NOMO-1 treated with dmso at 0.1 percent for 144 hours (cell line): ENCODE measurements at regions not wholly inside any gene's neighbourhood (a gene's known extent, or its start where the extent isn't known, plus 50 kb on each side); places are given as distances from the start of the nearest gene placed in this dataset.
"Not testable (repeated sequence)": the region's sequence is repeated elsewhere in the genome, so short reads cannot be mapped to it uniquely, and the experiment has no call there.

Experiments used
- DNase-seq: peaks from one replicate; lab custom pipeline; 2025; ENCODE audit not compliant: unreplicated experiment; lab: John Stamatoyannopoulos, UW

DNA sequence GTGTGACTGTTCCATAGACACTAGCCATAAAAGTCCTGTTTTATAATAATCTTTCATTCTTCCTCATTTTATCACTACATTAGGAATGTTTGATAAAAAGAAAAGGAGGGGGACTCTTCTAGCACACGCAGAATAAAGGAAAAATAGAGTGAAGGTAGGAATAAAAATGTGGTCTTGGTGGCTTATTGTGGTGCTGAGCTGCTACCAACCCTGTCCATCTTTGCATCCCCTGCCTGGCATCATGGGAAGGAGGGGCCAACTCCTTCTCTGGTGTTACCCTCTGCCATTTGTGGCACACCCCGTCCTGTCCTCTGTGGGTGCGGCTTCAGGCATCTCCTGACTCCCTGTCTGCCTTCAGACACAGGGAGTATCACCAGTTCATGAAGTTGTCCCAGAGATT lies 104.9 kb upstream of the ZNF536 start:
- no peak for DNase-seq

DNA sequence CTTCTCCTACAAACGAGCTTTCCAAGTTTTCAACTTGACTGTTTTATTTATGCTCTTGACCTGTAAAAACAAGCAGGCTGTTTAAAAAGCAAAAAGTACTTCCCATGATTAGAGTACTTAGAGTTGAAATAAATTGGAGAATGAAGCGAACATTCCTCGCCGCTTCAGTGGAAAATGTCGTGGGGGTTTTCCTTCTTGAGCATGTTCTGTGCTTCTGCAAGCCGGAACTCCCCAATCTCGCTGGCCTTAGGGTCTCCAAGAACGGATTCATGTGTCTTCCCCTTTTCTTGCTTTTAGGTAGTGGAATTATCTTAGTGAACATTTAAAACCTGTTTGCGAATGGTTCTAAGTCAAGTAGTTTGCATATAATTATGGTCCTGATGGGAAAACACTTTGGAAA lies 103.6 kb upstream of the ZNF536 start:
- DNase-seq, result no peak

DNA sequence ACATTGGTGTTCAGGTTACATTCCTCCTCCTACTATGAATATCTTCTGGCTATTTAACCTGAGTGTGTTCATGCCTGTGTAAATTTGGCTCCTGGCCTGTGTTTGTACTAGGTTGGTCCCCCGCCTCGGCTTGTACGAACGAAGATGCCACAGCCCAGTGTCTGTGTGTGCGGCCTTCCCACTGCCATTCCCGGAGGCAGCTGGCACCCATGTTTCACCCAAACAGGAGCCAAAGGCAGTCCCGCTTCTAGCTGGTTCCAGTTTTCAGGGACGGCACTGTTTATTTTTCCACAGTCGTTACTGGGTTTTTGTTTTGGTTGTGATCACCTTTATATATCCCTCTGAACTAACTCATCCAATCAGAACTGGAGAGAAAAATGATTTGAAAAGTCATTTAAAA lies 102.5 kb upstream of the ZNF536 start:
- no peak for DNase-seq

DNA sequence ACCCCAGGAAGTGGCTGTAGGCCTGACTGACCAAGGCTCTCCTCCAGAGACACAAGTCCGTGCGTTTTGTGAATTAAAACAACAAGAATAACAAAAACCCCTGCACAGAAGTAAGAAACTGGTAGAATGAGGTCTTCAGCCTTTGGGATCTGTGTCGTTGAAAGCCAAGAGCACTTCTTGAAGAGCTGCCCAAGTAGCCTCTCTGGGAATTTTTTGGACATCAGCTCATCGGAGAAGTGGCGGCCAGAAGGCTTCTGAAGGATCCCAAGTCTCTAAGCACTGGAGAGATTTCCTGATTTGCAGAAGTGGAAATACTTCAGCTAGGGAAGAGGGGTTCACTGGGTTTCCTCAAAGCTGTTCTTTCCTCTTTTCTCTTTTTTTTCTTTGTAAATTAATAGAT lies 100.4 kb upstream of the ZNF536 start:
- DNase-seq, result no peak

DNA sequence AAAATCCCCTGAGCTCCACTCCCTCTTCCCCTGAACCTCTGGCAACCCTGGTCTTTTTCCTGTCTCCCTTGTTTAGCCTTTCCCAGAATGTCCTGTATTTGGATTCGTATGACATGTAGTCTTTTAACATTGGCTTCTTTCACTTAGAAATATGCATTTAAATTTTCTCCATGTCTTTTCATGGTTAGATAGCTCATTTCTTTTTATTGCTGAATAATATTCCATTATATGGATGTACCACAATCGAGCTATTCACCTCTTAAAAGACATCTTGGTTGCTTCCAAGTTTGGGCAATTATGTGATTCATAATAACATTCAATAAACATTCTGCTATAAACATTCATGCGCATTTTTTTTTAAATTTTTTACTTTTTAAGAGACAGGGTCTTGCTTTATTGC lies 99.6 kb upstream of the ZNF536 start:
- no peak for DNase-seq

DNA sequence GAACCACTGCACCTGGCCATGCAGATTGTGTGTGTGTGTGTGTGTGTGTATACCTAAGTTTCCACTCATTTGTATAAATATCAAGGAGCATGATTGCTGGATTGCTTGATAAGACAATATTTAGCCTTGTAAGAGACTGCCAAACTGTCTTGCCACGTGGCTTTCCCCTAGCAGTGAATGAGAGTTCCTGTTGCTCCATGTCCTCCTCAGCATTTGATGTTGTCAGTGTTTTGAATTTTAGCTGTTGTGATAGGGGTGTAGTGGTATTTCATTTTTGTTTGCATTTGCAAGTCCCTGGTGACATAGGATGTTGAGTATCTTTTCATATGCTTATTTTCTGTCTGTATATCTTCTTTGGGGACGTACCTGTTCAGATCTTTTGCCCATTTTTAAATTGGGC lies 99.0 kb upstream of the ZNF536 start:
- DNase-seq, result no peak

DNA sequence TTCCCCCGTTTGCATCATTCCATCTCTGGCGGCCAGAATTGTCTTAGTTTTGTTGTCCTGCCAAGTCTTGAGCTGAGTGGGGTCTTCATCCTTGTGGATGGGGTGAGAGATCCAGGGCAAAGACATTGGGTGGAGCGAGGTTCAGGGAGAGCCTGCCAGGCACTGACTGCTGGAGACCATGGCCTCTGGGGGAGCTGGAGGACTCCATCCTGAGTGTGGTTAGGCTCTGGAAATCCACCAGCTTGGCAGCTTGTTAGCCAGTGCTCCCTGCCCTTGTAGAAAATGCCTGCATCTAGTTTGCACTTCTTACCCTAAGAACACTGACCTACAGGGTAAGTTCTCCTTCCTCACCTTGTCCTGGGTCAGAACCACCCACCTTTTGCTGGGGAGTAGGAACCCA lies 97.2 kb upstream of the ZNF536 start:
- no peak for DNase-seq

DNA sequence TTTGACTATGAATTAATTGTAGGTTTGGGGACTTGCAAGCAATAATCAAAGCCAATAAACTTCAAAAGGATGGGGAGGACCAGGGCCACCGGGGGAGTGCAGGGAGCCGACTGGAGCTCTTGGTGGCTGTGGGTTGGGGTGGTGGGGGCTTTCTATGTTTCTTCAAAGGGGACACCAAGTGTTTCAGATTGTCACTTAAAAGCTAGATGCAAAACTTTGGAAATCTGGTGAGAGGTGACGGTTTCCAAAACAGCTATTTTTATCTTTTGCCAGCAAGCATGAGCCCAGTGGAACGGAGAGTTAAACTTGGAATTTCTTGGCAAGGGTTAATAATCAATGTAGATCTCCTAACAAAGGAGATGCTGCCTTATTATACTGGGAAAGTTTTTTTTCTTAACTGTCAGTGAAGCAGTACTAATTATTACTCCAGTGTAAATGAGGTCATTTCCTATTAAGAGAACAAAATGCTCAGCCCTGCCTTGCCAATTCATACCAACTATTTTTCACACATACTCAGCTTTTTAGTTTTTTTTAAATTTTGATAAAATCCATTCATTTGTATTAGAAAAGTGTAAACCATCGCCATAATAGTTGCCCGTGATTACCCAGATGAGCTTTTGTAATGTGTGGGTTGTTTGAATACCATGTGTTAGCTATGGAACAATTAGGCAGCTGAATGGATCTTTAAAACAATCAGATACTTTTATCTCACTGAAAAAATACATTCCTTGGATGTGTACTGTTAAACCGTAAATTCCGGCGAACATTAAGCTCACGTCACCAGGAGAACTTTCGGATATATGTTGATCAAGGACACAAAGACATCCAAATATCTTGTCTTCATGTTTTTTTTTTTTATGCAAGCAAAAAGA lies 95.9 kb upstream of the ZNF536 start:
- DNase-seq, result no peak

DNA sequence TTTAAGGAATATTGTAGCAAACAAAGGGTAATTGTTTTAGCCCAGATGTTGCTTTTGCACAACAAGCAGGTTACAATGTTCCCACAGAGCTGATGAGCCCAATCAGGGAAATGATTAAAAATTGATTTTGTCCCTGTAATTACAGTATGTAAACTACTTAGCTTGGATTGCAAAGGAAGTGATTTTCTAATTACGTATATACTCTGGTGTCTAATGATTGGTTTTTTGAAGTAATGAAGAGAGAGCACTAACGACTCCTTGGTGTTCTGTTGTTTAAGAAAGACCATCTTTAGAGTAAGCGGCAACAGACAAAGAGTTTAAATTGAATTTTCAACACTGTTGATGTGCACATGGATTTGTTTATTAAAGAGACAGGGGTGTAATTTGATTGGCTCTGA lies 95.3 kb upstream of the ZNF536 start:
- DNase-seq, result no peak

DNA sequence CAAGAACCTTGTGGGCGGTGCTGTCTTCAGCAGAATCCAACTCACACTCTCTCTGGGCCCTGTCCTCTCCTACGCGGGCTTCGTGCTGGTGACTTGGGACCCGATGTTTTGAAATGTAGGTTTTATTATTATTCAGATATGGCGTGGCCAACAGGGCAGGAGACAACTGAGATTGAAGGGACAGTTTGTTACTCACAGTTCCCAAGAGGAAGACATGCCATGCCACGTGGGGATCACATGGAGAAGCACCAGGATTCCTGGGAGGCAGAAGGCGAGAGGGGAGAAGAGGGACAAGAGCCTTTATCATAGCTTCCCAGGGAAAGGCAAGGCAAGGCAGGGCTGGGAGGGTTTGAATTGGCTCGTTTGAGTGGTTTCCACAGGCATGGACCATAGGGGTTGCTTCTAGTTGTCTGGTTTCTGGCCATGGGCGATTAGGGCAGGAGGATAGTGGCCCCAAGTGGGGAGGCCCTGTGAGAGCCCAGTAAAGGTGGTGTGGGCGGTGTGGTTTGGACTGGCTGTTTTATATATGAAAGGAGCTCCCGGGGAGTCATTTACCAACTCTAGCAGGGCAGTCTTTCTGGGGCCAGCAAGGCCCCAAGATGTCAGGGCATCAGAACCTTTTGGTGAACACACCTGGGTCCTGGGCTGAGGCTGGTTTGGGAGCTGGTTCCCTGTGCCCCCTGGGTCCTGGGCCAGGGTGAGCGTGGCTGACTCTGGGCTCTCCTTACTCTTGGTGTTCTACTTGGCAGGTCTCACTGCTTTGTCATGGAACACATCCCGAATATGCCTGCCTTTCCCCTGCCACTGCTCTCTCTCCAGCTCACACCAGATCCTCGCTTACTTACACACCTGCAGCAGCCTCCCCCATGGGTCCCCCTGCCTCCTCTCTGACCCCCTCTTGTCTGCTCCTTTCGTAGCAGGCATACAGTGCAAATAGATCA lies 94.0 kb upstream of the ZNF536 start:
- DNase-seq, result no peak

DNA sequence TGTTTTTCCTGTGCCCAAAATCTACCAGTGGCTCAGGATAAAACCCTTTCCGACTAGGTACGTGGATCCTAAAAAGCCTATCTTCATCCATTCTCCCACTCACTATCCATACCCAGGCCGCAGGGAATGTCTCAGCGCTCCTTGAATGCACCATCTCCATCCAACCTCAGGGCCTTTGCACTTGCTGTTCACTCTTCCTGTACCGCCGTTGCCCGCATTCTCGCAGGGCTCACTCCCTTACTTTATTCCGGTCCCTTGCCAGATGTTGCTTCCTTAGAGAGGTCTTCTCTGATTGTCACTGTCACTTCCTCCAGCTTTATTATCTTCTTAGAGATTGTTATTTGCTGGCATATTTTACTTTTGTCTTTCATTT lies 93.3 kb upstream of the ZNF536 start:
- no peak for DNase-seq

DNA sequence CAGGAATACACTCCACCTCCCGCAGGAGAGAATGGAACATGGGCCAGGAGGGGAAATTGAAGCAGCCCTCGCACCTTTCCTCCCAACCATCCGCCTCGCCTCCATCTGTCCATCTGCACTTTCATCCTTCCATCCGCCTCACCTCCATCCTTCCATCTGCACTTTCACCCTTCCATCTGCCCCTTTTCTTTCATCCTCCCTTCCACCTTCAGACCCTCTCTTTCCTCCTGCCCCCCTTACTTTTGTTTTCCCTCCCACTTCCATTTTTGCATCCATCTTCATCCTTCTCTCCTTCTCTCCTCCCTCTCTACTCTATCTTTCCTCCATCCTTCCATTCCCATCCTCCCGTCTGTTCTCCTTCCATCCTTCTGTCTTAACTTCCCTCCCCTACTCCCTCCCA lies 92.2 kb upstream of the ZNF536 start:
- no peak for DNase-seq

DNA sequence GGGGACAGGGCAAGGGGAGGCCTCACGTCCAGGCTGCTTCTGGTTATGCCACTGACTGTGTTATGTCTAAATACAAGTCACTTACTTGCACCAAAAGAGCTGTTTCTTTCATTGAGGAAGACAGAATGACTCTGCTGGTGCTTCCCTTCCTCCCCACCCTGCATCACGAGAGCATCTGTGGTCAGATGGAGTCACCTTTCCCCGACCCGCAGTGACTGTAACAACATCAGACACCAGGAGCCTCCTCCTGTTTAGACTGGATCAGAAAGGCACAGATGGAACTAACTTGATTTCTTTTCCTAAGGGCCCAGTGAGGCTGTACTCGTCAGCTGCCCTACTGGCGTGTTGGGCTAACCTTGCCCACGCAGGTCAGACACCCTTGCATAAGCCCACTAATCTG lies 90.3 kb upstream of the ZNF536 start:
- DNase-seq, result no peak

DNA sequence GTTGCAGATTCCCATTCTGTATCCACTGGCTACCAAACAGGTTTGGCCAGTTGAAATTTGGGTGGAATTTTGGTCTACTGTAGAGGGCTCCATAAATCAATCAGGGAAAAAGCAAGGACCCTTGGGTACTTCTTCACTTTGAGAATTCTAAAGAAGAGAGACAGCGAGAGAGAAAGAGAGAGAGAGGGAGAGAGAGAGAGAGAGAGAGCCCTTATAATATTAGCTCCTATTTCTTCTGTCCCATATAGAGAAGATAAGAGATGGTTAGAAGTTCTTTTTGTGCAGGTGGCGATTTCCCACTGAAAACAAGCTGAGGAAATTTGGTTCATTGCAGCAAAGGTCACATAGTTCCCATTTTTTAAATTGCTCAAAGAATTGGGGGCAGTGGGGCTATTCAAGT lies 88.6 kb upstream of the ZNF536 start:
- no peak for DNase-seq

DNA sequence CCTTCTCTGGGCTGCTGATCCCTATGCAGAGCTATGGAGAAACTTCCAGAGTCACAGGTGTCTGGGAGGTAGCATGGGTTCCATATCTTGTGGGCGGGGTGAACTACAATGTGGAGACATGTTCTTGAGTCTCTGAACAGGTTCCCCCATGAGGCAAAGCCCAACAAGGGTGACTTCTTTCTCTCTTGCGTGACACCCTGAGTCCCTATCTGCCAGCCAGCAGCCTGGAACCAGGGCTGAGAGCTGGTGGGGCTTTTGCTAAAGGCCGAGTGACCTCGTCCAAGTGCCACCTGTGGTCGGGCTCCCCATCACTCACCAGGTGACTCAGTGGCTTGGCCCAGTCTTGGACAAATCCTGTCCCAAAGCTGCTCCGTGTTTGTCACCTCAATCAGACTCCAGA lies 88.0 kb upstream of the ZNF536 start:
- no peak for DNase-seq

DNA sequence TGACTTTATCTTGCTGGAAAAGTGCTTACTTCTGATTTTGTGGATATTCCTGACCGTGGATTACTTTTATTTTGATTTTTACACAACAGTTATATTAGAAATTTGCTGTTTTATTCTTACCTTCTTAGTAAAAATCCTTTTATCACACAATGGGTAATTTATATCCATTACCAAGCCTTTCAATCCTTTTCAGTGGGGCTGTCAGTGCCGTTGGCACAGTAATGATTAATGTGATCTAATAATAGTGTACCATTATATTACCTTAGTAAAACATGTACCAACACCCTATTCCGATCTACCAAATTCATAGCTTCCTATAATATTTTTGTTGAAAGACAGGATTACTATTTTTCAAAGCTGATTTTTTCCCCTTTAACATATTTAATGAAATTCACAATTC lies 87.3 kb upstream of the ZNF536 start:
- DNase-seq, result no peak

DNA sequence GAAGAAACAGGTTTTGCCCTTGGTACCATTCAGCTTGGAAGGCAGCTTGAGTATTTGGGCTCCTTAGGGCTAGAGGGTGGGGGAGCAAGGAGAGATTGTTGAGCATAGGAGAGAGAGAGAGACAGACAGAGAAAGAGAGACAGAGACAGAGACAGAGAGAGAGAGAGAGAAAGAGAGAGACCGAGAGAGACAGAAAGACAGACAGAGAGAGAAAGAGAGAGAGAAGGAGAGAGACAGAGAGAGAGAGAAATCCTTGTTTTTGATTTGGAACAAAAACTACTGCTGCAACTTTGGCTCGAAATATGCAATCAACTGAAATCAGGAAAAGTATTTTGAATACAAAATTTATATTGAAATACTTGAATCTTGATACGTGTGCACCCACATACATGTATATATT lies 85.8 kb upstream of the ZNF536 start:
- no peak for DNase-seq

DNA sequence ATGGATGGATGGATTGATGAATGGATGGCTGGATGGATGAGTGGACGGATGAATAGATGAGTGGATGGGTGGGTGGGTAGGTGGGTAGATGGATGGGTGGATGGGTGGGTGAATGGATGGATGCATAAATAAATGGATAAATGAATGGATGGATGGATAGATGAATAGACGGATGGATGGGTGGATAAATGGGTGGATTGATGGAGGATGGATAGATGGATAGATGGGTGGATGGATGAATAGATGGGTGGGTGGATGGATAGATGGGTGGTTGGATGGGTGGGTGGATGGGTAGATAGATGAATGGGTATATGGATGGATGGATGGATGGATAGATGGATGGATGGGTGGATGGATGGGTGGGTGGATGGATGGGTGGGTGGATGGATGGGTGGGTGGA lies 84.9 kb upstream of the ZNF536 start:
- DNase-seq, result no peak

DNA sequence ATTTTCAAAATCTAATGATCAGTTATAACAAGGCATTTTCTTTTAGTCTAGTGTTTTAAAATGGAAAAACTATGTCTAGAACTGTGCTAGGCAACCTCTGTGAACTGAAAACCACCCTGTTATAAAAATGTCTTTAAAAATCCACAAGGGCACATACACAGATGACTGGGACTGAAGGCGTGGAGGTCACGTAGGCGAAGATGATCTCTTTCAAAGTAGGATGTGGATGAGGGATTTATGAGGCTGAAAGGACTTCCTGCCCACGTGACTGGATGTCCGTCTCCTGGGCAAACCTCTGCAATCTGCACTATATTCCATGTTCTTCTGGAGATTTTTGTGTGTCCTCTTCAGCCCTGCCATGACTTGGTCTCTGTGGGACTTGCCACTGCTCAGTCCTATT lies 84.2 kb upstream of the ZNF536 start:
- no peak for DNase-seq

DNA sequence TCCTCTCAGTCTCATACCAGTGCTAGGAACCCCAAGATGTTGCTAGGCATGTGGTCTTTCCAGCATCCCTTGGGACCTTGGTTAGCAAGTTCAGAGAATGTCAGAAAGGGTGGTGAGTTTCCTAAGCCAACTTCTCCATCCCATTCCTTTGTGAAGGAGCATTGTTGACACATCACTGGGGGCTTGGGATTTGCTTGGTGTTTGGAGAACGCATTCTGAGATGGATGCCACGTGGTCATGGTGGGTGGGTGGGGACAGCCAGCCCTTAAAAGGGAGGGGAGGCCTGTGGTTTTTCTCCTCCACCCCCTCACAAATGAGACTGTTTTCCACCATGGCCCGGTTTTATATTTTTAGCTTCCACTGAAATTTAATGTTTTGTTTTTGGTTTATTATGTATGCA lies 83.3 kb upstream of the ZNF536 start:
- no peak for DNase-seq

DNA sequence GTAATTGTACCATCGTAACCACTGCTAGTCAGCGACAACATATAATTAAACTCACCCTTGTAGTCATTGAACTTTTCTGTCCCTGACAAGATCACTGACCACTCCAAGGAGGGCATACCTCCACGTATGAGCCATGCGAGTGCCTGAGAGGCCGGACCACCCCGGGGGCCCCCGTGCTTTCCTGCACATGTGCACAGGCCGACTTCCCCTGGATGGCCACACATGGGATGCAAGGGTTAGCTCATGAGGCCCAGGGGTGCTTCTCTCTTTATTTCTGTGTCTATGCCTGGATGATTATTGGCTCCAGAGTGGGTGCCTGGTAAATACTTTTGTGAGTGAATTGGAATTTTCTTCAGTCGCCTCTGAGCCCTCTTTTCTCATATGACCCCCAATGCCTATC lies 82.8 kb upstream of the ZNF536 start:
- DNase-seq, result no peak

DNA sequence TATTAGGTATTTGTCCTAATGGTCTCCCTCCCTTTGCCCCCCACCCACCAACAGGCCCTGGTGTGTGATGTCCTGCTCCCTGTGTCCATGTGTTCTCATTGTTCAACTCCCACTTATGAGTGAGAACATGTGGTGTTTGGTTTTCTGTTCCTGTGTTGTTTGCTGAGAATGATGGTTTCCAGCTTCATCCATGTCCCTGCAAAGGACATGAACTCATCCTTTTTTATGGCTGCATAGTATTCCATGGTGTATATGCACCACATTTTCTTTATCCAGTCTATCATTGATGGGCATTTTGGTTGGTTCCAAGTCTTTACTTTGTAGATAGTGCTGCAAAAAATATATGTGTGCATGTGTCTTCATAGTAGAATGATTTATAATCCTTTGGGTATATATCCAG lies 81.4 kb upstream of the ZNF536 start:
- not testable (repeated sequence) for DNase-seq
